Lower leg skin (tissue), 3 donors: ENCODE measurements at regions not wholly inside any gene's neighbourhood (a gene's known extent, or its start where the extent isn't known, plus 50 kb on each side); places are given as distances from the start of the nearest gene placed in this dataset.

Experiments
- CTCF ChIP-seq, 3 donors: fragments of 450-650 bp; IDR thresholded peaks; one replicate each; pipeline ENCODE4 v1.5.1; 2016; ENCODE audit warnings: antibody characterized with exemption in 3 of 3, mild to moderate bottlenecking in 3 of 3, moderate library complexity in 2 of 3
- POLR2A ChIP-seq, 2 donors: fragments of 450-650 bp; IDR thresholded peaks; one replicate each; pipeline ENCODE4 v1.6.1; 2016 to 2017; ENCODE audit warnings: antibody characterized with exemption in 2 of 2, mild to moderate bottlenecking in 1 of 2, moderate library complexity in 1 of 2

GRCh38 chr15:57895291-57895690 is 170.2 kb downstream of the ALDH1A2 start:
- TF ChIP-seq POLR2A (IDR thresholded peaks at IDR 0.05) (no peak), CTCF (IDR thresholded peaks at IDR 0.05) (no peak)
